Tibial nerve (tissue), 4 donors: ENCODE measurements at regions not wholly inside any gene's neighbourhood (a gene's known extent, or its start where the extent isn't known, plus 50 kb on each side); places are given as distances from the start of the nearest gene placed in this dataset.

Experiments used
- DNase-seq, 2 donors: peaks; one replicate each; pipeline ENCODE4 v3.0.0-alpha.2; 2019; ENCODE audit warnings: low spot score in 2 of 2
- H3K27ac ChIP-seq, 4 donors: fragments of 200-600 bp; sonication (generic) in 3 of 4; one replicate each; pipeline ENCODE4 v1.5.1; 2017 to 2019; ENCODE audit warnings: mild to moderate bottlenecking in 1 of 4
- H3K27me3 ChIP-seq, 2 donors: fragments of 200-600 bp; sonication (generic) in 1 of 2; one replicate each; pipeline versions ENCODE4 v1.5.1 to v1.6.0; 2017 to 2019
- H3K36me3 ChIP-seq, 3 donors: fragments of 200-600 bp; sonication (generic); one replicate each; pipeline ENCODE4 v1.5.1; 2018 to 2019
- H3K4me1 ChIP-seq, 4 donors: fragments of 200-600 bp; sonication (generic) in 3 of 4; one replicate each; pipeline ENCODE4 v1.5.1; 2017 to 2019
- H3K4me3 ChIP-seq, 4 donors: fragments of 200-600 bp; sonication (generic) in 3 of 4; one replicate each; pipeline ENCODE4 v1.5.1; 2017 to 2019; ENCODE audit warnings: mild to moderate bottlenecking in 1 of 4, moderate library complexity in 1 of 4
- H3K9me3 ChIP-seq, 4 donors: fragments of 200-600 bp; sonication (generic) in 3 of 4; one replicate each; pipeline ENCODE4 v1.5.1; 2017 to 2019
- CTCF ChIP-seq, 5 experiments: fragments of 200-600 bp in 3 of 5; fragments of 450-650 bp in 2 of 5; sonication (generic) in 3 of 5; IDR thresholded peaks; one replicate each; pipeline ENCODE4 v1.5.1; 2016 to 2019; ENCODE audit warnings: antibody characterized with exemption in 5 of 5, mild to moderate bottlenecking in 3 of 5, moderate library complexity in 2 of 5
- EP300 ChIP-seq, 2 donors: sonication (generic); formaldehyde crosslinking; IDR thresholded peaks; one replicate each; pipeline ENCODE4 v1.6.1; 2017; ENCODE audit warnings: antibody characterized with exemption in 2 of 2, mild to moderate bottlenecking in 1 of 2
- POLR2A ChIP-seq, 2 donors: fragments of 450-650 bp; IDR thresholded peaks; one replicate each; pipeline ENCODE4 v1.6.1; 2017; ENCODE audit warnings: antibody characterized with exemption in 2 of 2, mild to moderate bottlenecking in 2 of 2, moderate library complexity in 2 of 2
- WGBS, 2 donors: methylation state at CpG; one replicate each; pipeline ENCODE4 v1.1.5; 2018; 5-methylcytosine and 5-hydroxymethylcytosine counted together

DNA sequence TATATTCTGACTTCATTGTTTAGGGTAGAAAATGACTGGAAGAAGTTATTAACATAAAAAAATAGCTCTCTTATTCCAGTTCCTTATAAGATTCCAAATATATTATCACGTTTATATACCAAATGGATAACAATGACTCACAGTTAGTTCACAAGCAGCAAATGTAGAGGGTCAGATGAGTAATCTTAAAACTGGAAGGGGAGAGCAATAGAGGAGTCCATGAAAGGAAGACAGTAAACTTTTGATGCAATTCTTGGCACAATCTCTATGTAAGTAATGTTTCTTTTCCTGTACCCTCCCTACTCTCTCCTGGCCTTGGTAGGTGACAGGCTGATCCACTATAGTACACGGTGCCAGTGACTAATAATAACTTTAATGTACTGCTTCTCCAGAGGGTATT, 259.0 kb upstream of the TRPC5 start:
- no peak for TF ChIP-seq CTCF (IDR thresholded peaks at IDR 0.05)
- no peak for TF ChIP-seq POLR2A (IDR thresholded peaks at IDR 0.05)
- TF ChIP-seq EP300 (IDR thresholded peaks at IDR 0.05), result no peak

DNA sequence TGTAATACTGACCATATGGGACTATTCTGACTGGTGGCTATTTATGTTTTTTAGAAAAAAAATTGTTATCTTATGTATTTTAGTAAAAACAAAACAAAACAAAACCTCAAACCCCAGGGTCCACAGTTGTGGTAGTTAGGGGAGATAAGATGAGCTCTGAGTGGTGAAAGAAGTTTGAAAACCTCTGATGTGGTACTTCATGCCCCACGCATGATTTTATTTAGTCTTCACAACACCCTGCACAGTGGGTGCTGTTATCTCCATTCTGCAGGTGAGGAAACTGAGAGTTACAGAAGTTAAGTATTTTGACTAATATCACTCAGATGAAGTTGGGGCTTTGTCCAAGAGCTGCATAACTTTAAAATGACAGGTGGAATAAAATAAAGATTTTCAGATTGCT, 230.6 kb upstream of the TRPC5 start:
- Histone ChIP-seq H3K27me3 (no peaks in the 10 kb centered on the region), H3K4me3 (no peak overlapping the region), H3K27ac (no peak overlapping the region), H3K9me3 (no peaks in the 10 kb centered on the region), H3K36me3 (no peaks in the 10 kb centered on the region), H3K4me1 (no peaks in the 10 kb centered on the region)
- TF ChIP-seq CTCF (IDR thresholded peaks at IDR 0.05) (no peak), EP300 (IDR thresholded peaks at IDR 0.05) (no peak), POLR2A (IDR thresholded peaks at IDR 0.05) (no peak)
- 77 to 92% methylated on average over 1 of the region's 1 CpG for WGBS, 2 donors
- no peak for DNase-seq

More for the DNA sequence above, 259.0 kb upstream of the TRPC5 start:
- Histone ChIP-seq H3K4me3 (no peak overlapping the region), H3K4me1 (no peaks in the 10 kb centered on the region), H3K27ac (no peak overlapping the region), H3K27me3 (no peaks in the 10 kb centered on the region), H3K36me3 (no peaks in the 10 kb centered on the region), H3K9me3 (no peaks in the 10 kb centered on the region)
- 43 to 59% methylated on average over 2 of the region's 2 CpGs for WGBS, 2 donors
- DNase-seq, result no peak

DNA sequence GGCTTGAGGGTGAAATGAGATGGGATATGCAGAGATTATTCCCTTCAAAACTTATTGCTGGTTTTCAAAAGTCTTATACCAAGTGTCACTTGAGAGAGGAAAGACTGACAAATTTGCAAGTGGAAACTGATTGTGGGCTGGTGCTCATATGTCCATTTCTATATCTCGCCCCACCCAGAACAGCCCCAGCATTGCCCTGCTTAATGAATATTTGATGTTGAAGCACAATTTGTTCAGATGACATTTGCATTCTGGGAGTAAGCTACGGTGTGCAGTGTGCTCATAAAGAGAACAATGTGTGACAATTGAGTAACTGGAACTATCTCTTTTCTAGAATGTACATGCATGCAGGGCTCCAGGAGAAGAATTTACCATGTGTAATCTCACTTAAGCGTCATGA, 223.5 kb upstream of the TRPC5 start:
- H3K27ac ChIP-seq, result no peak overlapping the region
- no peaks in the 10 kb centered on the region for H3K9me3 ChIP-seq
- no peak overlapping the region for H3K4me3 ChIP-seq
- WGBS, 2 donors, result 76 to 77% methylated on average over 3 of the region's 3 CpGs
- no peaks in the 10 kb centered on the region for H3K36me3 ChIP-seq
- no peaks in the 10 kb centered on the region for H3K4me1 ChIP-seq
- H3K27me3 ChIP-seq, result peaks cover 0 to 12% of the 10 kb centered on the region in 2 donors
- no peak for DNase-seq
- TF ChIP-seq CTCF (IDR thresholded peaks at IDR 0.05) (no peak), EP300 (IDR thresholded peaks at IDR 0.05) (no peak), POLR2A (IDR thresholded peaks at IDR 0.05) (no peak)

DNA sequence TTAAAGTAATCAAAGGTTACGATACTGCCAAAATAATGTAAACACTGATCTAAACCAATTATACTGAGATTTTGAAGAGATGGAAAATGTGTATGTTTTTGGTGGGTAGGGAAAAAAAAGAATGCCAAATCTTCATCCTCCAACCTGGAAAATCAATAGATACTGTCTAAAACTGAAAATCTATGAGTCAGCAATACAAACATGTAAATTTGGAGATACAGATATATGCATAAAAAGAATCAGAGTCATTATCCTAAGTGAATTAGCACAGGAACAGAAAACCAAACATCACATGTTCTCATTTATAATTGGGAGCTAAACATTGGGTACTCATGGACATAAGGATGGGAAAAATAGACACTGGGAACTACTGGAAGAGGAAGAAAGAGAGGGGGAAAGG, 197.4 kb upstream of the TRPC5 start:
- no peak overlapping the region for H3K4me3 ChIP-seq
- no peak overlapping the region for H3K27ac ChIP-seq
- no peaks in the 10 kb centered on the region for H3K4me1 ChIP-seq
- DNase-seq, result no peak
- WGBS, 2 donors, result 96 to 97% methylated on average over 1 of the region's 1 CpG
- TF ChIP-seq CTCF (IDR thresholded peaks at IDR 0.05) (no peak), EP300 (IDR thresholded peaks at IDR 0.05) (no peak), POLR2A (IDR thresholded peaks at IDR 0.05) (no peak)
- no peaks in the 10 kb centered on the region for H3K36me3 ChIP-seq
- H3K9me3 ChIP-seq, result no peaks in the 10 kb centered on the region
- H3K27me3 ChIP-seq, result no peaks in the 10 kb centered on the region

DNA sequence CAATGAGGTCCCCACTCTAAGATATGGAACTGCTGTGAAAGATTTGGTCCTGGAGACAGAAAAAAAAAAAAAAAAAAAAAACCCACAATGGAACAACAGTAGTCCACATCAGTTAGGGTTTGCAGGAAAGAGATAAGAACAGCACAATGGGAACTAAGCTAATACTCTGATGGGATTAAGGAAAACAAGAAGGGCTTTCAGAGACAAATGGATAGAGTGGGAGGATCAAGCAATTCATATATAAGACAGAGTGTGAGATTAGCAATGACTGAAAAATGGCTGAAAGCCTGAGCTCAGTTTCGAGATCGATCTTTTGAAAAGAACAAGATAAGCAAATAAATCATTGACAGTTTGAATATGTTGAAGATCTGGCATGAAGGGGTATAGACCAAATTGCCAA, 188.4 kb upstream of the TRPC5 start:
- TF ChIP-seq CTCF (IDR thresholded peaks at IDR 0.05), result no peak
- TF ChIP-seq EP300 (IDR thresholded peaks at IDR 0.05), result no peak
- H3K36me3 ChIP-seq, result no peaks in the 10 kb centered on the region
- no peak for DNase-seq
- no peaks in the 10 kb centered on the region for H3K4me1 ChIP-seq
- H3K27me3 ChIP-seq, result peaks cover 0 to 10% of the 10 kb centered on the region in 2 donors
- WGBS, 2 donors, result 76 to 80% methylated on average over 2 of the region's 2 CpGs
- H3K27ac ChIP-seq, result no peak overlapping the region
- no peak overlapping the region for H3K4me3 ChIP-seq
- no peaks in the 10 kb centered on the region for H3K9me3 ChIP-seq
